ENCODE measurements at regions not wholly inside any gene's neighbourhood (a gene's known extent, or its start where the extent isn't known, plus 50 kb on each side); places are given as distances from the start of the nearest gene placed in this dataset.

GRCh38 chr5:155836089-155836803 is 490.7 kb upstream of the SGCD start:
- no peak for TF ChIP-seq SIN3A (IDR thresholded peaks at IDR 0.05; ENCODE audit: borderline replicate concordance, insufficient read depth, low read length)
- TF ChIP-seq TAF1 (IDR thresholded peaks at IDR 0.05; ENCODE audit: borderline replicate concordance, insufficient read depth, low read length): no peak
- no peak for TF ChIP-seq REST (IDR thresholded peaks at IDR 0.05; ENCODE audit: insufficient read depth in 1 of 2, low read depth in 2 of 2, low read length in 2 of 2)
- no peak for TF ChIP-seq FOXP2 (optimal IDR thresholded peaks at IDR 0.05; ENCODE audit: borderline replicate concordance, extremely low read depth, extremely low read length, insufficient read depth)
- no peak for TF ChIP-seq POLR2AphosphoS5 (IDR thresholded peaks at IDR 0.05; ENCODE audit: low read depth, low read length)

GRCh38 chr5:155838394-155838793 is 488.6 kb upstream of the SGCD start:
- no peak for TF ChIP-seq POLR2AphosphoS5 (IDR thresholded peaks at IDR 0.05; ENCODE audit: low read depth, low read length)
- no peak for TF ChIP-seq TAF1 (IDR thresholded peaks at IDR 0.05; ENCODE audit: borderline replicate concordance, insufficient read depth, low read length)
- no peak for TF ChIP-seq SIN3A (IDR thresholded peaks at IDR 0.05; ENCODE audit: borderline replicate concordance, insufficient read depth, low read length)
- TF ChIP-seq FOXP2 (optimal IDR thresholded peaks at IDR 0.05; ENCODE audit: borderline replicate concordance, extremely low read depth, extremely low read length, insufficient read depth): no peak
- TF ChIP-seq REST (IDR thresholded peaks at IDR 0.05; ENCODE audit: insufficient read depth in 1 of 2, low read depth in 2 of 2, low read length in 2 of 2): no peak

- no peak for TF ChIP-seq POLR2AphosphoS5 (IDR thresholded peaks at IDR 0.05; ENCODE audit: low read depth, low read length)
- TF ChIP-seq REST (IDR thresholded peaks at IDR 0.05; ENCODE audit: insufficient read depth in 1 of 2, low read depth in 2 of 2, low read length in 2 of 2): no peak
- TF ChIP-seq FOXP2 (optimal IDR thresholded peaks at IDR 0.05; ENCODE audit: borderline replicate concordance, extremely low read depth, extremely low read length, insufficient read depth): no peak
- TF ChIP-seq TAF1 (IDR thresholded peaks at IDR 0.05; ENCODE audit: borderline replicate concordance, insufficient read depth, low read length): no peak
Observed at GRCh38 chr5:155839251-155840037, 487.5 kb upstream of the SGCD start.

- TF ChIP-seq REST (IDR thresholded peaks at IDR 0.05; ENCODE audit: insufficient read depth in 1 of 2, low read depth in 2 of 2, low read length in 2 of 2): no peak
- no peak for TF ChIP-seq SIN3A (IDR thresholded peaks at IDR 0.05; ENCODE audit: borderline replicate concordance, insufficient read depth, low read length)
- no peak for TF ChIP-seq POLR2AphosphoS5 (IDR thresholded peaks at IDR 0.05; ENCODE audit: low read depth, low read length)
Observed at GRCh38 chr5:155844542-155844941, 482.4 kb upstream of the SGCD start.
